Stimulated activated CD8-positive, alpha-beta memory T cell treated with anti-CD3 and anti-CD28 coated beads, Interleukin-15, amount 100 ng/mL, for 1 hour (primary cell): ENCODE measurements at regions not wholly inside any gene's neighbourhood (a gene's known extent, or its start where the extent isn't known, plus 50 kb on each side); places are given as distances from the start of the nearest gene placed in this dataset.

Experiments used
- DNase-seq: peaks from one replicate; pipeline ENCODE4 v3.0.0-alpha.2; 2020; ENCODE audit warnings: low read depth

DNA sequence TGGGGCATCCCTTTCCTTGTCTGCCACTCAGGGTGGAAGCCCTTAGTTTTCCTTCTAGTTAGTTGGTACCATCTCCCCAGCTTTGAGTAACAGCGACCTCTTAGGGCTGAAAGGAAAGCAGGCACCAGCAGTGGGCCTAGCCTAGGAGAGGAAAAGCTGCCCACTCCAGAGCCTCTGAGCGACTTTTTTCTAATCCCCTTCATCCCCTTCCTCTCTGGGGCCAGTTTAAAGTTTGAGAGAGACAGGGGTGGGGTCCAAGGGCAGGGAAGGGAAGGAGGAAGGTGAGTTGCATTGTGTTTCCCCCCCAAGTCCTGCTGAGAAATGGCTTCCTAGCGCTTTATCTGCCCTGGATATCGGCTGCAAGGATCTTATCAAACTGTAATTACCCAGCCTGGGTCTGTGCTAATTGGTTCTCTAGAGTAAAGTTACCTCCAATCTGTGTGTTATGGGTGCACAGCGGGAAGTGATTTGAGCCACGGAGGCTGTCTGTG, 573.9 kb upstream of the CADM1 start:
- no peak for DNase-seq

DNA sequence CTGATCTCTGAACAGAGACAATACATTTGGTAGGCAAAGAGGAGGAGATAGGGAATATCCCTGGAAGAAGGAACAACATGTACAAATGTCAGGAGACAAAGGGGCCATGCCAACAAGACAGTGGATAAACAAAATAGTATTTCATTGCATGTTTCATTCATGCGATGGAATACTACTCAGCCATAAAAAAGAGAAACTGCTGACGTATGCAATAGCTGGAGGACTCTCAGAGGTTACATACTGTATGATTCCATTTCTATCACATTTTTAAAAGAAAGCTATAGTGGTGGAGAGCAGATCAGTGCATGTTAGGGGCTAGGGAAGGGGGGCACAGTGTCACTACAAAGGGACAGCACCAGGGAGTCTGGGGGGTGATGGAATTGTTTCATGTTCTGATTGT, 572.9 kb upstream of the CADM1 start:
- no peak for DNase-seq

DNA sequence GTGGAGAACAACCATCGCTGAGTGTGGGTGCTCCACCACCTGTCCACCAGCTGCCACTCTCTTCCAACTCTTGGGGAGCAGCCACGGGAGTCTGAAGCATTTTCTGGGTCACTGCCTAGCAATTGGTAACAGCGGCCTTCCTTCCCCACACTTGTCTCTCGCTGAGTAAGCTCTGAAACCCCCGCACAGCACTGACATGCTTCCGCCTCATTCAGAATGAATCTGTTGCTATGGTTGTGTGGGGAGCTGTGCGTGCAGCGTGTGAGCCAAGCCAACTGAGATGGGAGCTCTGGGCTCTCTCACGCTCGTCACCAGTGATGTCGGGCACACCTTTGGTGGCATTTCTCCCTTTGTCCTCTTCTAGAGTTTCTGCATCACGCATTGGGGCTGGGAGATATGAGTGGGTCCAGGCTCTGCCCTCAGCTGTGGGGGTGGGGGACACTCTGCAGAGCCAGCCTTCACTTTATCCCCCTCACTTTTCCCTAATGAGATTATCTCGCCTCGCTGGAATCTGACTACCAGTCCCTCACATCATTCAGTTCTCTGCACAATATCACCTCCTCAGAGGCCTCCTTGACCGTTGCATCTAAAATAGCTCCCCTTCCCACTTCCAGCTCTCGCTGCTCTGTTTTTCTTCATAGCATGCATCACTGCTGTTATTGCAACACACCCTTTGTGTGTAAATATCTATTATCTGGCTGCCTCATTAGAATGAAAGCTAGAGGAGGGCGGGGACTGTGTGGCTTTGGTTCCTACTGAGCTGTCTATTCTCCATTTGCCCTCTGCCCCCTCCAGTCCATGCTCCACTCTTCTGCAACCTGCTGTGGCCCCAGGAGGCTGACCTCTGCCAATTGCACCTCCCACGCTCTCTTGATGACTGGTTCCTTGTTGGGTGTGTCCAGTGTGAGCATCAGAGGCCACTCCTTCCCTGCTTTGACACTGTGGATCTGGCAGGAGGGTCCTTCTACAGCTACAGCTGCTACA, 569.9 kb upstream of the CADM1 start:
- DNase-seq, result no peak

DNA sequence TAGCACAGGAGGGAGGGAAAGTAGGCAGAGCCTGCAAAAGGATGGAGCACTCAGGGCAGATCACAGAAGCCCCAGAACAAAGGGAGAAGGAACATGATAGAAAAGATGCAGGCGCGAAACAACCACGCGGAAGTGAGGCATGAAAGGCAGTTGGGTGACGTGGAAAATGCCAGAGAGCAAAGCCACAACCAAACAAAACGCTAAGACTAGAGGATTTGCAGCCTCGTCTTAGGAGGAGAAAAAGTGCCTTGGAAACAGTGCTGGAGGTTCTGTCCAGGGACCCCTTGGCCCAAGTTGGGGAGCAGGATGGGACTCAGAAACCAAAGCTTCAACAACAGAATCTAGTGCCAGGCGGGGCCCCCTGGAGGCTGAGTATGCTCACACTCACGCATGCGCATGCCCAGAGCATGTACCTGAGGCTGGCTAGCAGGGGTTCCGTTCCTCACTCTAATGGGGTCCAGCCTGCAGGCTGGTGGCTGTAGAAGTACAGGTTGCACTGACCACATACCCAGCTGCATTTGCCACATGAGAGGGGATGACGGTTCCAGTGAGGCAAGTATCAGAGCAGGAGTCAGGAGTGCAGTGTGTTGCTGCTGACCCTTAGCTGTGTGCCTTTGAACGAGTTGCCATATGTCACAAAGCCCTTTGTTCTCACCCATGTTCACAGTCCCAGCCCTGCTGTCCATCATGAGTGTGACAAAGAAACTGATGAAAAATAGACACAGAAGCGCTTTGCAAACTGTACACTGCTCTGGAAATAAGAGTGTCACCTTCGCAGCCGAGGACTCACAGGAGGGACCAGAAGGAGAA, 568.6 kb upstream of the CADM1 start:
- no peak for DNase-seq

DNA sequence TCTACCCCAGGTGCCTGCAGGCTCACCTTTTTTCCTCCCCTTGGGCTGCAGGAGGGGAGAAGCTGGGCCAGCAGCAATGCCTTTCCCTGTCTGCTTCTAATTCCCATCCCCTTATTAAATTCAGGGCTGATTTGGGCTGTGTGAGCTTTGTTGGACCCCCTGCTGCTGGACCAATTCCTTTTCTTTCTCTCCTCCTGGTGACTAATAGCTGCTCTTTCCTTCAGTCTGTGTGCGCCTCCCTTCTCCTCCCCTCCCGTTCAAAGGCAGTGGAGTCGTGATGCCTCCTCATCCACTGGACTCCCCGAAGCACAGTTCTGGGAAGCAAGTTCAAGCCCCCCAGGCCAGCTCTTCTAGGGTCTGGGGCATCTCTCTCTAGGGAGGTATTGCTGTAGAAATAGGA, 567.9 kb upstream of the CADM1 start:
- DNase-seq, result no peak

DNA sequence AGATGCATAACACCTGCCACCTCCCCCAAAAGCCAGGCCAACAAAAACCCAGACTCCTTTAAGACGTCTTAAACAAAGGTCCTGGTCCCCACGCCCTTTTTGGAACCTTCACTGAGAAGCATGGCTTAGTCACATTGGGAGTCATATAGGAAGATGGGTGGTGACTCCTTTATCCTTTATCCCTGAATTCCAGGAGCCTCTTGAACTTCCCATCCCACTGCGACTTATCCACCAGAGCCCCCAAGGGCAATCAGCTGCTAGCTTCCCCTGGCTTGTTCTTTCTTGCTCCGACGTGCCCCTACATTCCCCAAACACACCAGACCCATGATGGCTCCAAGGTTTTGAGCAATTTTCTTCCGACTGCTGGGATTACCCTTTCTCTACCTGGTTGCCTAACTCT, 567.0 kb upstream of the CADM1 start:
- DNase-seq, result no peak

DNA sequence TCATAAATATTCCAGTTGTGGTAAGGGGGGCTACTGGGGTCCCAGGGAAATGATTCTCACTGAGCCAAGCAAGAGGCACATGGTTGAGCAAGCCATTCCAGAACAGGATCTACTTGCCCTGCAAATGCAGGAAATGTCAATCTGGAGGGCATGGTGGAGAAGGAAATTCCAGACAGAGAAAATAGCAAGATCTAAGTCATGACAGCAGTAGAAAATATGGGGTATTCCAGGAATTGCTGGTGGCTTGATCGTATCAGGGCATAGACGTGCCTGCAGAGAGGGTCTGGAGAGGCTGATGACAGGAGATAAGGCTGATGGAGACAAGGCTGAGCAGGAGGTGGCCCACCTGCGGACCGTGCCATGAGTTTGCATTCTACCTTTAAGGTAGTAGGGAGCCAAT, 566.3 kb upstream of the CADM1 start:
- DNase-seq, result no peak

DNA sequence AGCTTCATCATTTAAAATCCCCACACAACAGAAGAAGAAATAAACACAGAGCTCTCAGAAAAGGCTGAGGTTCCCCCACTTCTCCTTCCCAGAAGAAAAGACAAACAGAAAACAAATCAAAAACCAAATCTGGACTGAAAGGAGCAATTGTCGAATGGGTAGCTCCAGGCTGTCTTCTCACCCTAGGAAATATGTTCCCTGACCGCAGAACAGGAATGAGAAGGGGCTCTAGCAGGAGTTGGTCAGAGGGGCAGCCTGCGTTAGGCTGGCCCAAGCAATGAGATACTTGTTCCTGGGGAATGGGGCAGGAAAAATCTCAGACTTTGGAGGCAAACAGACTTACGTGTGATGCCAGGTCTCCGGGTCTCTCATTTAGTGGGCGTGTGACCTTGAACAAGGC, 562.6 kb upstream of the CADM1 start:
- DNase-seq, result no peak

DNA sequence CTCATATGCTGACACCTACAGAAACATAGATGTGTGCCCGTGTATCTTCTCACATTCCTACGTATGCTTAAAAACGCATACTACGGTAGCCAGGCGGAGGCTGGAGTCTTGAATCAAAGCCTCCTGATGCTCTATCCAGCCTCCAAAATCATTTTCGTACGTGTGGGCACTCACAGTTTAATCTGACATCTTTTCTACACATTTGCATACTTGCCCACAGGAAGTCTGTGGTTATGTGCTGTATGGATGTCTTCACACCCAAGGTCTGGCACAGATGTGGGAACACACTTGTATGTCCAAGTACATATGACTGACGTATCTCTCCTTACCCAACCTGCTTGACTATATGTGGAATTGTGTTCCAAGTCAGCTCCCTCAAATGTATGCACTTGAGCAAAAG, 561.8 kb upstream of the CADM1 start:
- DNase-seq, result no peak

DNA sequence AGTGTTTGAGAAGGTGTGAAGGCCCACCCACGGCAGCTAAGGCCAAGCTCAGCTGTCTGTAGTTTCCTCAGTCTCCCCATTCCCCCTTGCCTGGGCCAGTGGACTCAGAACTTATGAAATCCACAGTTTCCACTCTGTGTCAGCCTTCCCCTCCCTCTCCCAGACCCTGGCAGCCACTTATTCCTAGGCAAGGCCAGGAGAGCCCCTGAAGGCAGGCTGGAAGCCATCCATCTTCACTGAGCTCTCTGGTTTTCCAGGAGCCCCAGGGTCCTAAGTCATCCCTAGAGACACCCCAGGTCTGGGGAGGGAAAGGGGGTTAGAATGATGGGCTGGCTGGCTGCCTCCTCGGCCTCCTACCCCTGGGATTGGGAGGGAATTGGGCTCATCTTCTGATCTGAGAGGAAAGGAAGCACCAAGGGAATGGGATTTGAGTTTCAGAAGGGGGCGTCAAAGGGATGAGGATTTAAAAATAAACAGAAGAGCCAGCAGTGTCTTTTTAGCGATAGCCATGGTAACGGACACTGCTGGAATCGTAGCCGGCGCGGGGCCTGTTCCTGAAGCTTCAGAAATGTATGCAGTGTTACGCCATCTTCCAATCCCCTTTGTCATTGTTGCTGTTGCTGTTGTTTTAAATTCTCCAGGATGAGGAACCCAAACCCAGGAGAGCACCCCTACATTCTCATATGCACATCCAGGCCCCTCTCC, 561.1 kb upstream of the CADM1 start:
- DNase-seq, result no peak

DNA sequence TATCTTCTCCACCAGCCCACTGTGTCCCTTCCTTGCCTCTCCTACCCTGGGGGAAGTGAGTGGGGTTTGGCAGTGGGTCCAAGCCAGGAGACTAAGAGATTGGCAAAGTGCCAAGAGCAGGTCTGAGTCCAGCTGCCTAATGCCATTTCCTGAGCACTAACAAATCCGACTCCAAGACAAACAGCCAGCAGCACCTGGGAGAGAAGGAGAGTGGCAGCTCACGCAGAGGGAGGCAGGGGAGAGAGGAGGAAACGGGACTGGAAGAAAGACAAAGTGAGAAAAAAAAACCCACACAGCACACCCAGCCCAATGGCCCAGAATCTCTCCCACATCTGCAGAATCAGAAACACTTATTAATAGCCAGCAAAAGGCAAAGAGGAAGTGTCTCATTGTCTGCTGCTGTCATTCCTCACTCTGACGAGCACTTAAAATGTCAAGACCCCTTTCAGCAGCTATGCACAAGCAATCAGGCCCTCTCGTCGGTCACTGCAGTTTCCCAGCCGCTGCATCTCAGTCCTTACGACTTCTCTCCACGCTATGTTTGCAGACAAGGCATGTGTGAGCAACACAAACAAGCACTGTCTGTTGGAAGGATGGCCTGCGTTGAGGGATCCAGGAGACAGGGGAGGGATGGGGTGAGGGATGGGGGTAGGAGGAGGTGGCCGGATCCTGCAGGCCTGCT, 558.4 kb upstream of the CADM1 start:
- DNase-seq, result no peak

DNA sequence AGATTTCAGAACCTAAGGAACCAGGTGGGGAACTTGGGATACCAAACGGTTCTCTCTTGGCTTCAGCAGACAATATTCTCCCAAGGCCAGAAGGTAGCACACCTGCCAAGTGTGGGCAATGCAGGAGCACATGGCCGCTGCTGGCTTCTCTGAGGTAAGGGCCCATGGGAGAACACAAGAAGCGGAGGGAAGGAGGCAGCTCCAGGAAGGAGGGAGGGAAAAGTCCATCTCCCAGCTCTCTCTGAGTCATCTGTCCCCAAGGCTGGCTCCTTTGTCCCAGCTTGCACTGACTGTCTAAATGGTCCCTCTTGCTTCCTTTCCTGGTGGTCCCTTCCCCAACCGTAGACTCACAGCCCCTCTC, 557.9 kb upstream of the CADM1 start:
- no peak for DNase-seq

DNA sequence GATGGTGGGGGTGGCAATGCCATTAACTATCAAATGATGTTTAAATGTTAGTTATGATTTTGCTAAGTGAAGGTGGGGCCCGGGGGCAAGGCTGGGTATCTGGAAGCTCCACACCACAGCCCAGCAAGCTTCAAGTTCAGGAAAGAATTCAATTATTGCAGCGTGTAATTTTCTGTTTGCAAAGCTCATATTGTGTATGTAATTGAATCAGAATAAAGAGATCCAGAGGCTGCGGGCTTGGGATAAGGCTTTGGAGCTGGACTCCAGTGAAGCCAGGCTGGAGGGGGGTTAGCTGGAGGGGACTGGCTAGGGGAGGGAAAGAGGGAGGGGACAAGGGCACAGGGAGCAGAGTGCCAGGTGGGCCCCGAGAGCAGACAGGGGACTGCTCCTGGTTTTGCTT, 557.1 kb upstream of the CADM1 start:
- no peak for DNase-seq

DNA sequence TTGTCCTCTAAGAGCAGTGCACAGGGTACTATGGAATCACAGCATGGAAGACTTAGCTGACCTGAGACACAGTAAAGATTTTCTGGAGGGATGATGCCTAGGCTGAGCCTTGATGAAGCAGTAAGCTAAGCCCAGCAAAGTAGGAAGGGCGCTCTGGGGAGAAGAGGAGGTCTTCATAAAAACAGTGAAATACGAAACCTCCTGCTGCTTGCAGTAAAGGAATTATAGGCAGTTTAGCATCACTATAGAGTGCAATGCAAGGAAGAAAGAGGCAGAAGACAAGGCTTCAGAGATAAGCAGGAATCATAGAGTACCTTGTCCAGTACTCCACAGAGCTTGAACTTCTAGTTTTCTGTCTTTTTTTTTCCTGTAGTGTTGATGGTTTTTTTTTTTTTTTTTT, 555.7 kb upstream of the CADM1 start:
- DNase-seq, result no peak

DNA sequence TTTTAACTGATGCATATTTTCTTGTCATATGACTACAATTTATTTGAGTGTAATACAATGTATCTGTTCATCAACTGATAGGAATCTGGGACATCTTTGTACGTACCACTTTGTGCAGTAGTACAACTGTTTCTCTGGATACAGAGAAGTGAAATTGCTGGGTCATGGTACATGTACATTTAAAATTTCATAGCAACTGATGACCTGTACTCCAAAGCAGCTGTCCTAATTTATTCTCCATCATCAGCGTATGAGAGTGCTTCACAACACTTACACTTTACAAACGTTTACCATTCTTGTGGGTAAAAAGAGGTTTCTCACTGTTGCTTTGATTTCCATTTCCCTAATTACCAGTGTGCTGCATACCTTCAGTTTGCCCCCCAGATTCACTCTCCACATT, 552.8 kb upstream of the CADM1 start:
- DNase-seq, result no peak

DNA sequence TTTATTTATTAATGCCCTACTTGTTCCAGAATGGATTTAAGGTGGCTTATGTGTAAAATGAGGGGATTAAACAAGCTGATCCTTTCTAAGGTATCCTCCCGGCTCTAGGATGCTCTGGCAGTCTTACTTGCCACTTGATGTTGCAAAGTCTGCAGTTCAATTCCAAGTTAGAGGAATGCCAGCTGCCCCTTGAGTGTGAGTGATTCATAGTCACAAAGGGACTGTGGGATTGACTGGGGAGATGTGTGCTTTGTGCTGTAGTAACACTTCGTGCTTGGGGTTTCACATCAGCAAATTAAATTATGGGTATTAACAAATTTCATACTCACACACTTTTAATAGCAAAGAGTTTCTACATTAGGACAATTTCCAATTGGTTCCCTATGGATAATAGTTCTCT, 550.8 kb upstream of the CADM1 start:
- no peak for DNase-seq

DNA sequence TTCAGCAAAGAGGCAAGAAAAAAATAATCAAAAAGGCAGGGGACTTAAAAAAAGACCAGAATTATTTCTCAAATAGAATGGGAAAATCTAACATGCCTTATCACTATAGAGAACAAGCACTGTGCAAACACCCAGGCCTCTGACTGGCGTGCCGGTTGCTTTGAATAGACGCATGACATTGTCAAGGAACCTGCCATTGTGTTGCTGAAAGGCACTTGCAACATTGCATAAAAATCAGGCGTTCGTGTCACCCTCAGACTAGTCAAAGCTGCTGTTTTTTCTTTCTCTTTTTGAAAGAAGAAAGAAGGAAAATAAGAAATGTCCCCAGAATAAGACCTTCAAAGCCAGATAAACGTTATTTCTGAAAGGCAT, 549.3 kb upstream of the CADM1 start:
- DNase-seq, result no peak

DNA sequence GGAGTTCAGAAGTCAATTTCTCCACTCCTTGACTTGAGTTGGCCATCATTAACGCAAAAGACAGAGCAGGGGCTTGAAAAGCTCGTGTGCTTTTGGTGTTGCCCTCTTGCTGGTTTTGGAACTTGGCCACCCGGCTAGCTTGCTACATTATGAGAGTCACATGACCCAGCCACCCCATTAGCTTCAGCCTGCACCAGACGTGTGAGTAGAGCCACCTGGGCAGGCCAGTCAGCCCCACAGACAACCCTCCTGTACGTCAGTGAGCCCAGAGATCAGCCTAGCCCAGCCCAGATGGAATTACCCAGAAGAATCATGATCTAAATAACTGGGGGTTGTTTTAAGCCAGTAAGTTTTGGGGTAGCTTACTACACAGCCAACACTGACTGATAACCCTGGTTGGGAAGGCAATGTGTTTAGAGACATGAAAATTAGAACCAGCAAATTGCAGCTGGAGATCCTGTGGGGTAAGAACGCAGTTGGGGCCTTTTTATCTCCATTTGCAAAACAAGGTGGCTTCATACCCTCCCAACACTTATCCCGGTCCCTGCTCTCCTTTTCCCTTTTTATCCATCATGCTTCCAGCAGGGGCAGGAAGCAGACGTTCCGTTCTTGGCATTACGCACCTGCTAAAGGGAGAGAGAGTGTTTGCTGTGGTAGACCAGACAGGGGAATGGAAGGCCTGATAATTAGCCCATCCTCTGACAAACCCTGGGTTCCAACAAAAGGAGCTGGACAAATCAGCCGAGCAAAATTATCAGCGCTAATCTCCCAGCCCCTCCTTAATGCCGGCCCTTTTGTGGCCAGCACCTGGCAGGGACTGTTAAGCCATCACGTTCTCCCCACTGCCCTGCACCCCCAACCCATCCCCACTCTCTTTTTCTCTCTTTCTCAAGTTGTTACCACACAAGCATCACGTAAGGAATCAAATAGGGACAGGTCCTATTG, 548.7 kb upstream of the CADM1 start:
- DNase-seq, result no peak

DNA sequence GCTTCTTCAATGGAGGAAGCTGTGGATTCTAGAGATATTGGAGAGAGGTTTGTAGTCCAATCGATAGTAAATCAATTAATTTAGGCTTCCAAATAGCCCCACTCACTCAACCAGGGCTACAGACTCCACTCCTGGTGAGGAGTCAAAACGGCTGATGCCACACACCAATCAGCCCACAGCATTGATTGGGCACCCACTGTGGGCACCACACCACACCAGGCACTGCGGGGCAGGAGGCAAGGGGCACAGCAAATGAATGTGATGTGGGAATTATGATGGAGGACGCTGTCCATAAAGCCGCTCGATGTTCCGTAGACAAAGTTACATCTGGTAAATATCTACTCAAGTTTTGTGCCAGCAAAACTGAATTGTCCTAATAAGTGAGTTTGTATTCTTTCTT, 547.3 kb upstream of the CADM1 start:
- DNase-seq, result no peak

DNA sequence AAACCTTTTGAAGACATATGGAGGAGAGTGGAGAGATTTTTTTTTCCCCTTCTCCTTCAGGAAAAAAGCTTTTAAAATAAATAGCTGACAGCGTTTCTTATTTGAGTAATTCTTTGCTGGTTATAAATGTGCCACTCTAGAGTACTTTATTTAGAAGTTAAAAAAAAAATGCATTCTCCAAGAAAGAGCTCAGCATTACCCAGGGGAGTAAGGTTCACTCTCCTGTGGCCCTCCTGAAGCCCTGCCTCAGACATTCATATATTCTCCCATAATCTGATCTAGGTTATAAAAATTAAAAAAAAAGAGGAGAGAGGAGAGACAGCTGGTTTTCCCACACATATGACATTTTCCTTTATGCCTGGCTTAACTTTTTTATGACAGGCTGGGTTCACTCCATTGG, 545.2 kb upstream of the CADM1 start:
- no peak for DNase-seq

DNA sequence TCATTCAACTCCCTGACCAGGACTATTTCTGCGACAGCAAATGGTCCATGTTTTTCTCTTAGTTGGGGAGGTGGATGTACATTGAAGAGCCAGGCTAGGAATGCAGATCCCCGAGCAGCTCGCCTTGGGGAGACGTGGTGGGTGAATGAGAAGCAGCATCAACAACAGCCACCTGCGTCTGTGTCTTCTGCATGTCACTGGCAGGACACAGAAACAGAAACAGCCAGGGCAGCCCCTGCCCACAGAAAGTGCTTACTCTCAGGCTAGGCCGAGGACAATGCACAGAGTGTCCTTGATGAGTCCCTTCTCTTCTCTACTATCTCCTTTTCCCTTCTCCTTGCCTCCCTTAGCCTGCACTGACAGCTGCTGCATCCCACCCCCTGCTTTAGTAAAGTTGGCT, 541.9 kb upstream of the CADM1 start:
- no peak for DNase-seq
